ENCODE measurements at regions not wholly inside any gene's neighbourhood (a gene's known extent, or its start where the extent isn't known, plus 50 kb on each side); places are given as distances from the start of the nearest gene placed in this dataset.
"Not testable (repeated sequence)": the region's sequence is repeated elsewhere in the genome, so short reads cannot be mapped to it uniquely, and the experiment has no call there.

DNA sequence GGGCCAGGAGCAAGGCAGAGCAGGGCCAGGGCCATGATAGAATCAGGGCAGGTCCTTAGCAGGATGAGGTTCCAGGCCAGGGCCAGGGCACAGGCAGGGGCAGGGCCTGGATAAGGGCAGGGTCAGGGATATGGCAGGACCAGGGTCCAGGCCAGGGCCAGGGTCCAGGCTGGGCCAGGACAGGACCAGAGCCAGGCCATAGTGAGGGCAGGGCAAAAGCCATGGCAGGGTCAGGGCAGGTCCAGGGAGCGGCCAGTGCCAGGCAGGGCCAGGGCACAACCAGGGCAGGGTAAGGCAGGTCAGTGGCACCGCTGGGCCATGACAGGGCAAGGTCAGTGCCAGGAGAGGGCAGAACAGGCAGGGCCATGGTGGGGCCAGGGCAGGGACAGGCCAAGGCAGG is 152.2 kb downstream of the LIPI start:
- no peak for DNase-seq

DNA sequence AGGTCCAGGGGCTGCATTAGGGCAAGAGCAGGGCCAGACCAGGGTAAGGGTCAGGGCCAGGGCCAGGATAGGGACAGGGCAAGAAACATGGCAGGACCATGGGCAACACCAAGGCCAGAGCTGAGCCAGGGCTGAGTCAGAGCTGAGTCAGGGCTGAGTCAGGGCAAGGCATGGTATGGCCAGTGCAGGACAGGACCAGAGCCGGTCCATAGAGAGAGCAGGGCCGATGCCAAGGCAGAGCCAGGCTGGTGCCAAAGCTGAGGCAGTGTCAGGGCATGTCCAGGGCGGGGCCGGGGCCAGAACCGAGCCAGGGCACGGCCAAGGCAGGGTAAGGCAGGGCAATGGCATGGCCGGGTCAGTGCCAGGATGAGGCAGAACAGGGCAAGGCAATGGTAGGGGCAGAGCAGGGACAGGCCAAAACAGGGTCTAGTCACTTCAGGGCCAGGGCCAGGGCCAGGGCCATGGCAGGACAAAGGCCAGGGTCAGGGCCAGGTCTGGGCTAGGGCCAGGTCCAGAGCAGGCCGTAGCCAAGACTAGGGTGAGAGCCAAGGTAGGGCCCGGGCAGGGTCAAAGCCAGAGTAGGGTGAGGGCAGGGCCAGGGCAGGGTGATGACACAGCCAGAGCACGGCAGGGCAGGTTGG is 152.8 kb downstream of the LIPI start:
- DNase-seq = not testable (repeated sequence)

DNA sequence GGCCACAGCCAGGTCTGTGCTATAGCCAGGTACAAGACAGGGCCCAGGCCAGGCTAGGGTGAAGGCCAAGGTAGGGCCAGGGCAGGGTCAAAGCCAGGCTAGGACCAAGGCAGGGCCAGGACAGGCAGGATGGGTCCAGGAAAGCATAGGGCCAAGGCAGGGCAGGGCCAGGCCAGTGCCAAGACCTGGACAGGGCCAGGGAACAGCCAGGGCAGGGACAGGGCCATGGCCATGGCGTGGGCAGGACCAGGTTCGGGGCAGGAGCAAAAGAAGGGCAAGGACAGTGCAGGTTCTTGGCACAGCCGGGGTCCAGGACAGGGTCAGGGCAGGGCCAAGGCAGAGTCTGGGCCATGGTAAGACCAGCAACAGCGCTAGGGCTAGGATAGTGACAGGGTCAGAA is 153.4 kb downstream of the LIPI start:
- no peak for DNase-seq

DNA sequence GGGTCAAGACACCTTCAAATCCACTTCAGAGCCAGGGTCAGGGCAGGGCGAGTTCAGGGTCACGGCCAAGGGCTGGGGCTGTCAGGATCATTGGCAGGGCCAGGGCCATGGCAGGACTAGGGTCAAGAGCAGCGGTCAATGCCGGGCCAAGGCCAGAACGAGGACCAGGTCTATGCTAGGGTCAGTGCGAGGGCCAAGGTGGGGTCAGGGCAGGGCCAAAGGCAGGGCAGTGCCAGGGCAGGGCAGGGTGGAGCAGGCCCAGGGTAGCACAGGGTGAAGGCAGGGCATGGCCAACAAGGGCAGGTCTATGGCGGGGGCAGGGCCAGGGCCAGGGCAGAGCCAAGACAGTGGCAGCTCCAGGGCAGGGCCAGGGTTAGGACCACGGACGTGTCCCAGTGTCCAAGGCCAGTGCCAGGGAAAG is 154.0 kb downstream of the LIPI start:
- no peak for DNase-seq

DNA sequence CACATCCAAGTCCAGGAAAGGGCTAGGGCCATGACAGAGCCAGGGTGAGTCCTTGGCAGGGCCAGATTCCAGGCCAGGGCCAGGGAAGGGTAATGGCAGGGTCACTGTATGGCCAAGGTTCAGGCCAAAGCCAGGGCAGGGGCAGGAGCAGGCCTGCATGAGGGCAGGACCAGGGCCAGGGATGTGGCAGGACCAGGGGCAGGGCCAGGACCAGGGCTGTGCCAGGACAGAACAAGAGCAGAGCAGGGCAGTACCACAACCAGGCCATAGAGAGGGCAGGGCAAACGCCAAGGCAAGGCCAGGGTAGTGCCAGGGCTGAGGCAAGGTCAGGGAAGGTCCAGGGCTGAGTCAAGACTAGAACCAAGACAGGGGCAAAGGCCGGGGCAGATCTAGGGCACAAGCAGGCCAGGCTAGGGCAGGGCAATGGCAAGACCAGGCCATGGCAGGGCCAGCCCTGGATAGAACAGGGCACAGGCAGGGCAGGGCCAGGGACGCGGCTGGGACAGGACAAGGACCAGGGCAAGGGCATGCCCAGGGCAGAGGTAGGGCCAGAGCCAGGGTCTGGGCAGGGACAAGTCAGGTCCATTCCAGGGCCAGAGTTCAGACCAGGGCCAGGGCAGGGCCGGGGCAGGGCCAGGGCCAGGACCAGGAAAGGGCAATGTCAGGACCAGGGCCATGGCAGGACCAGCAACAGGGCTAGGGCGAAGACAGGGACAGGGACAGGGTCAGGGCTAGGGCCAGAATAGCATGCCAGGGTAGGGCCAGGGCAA is 154.8 kb downstream of the LIPI start:
- DNase-seq = not testable (repeated sequence)

- no peak for DNase-seq
Measured at GRCh38 chr21:14054682-14055081, 156.1 kb downstream of the LIPI start.

GRCh38 chr21:14050121-14050520 is 160.6 kb downstream of the LIPI start:
- no peak for DNase-seq

- DNase-seq = no peak
Measured at GRCh38 chr21:14046401-14046800, 164.4 kb downstream of the LIPI start.

DNA sequence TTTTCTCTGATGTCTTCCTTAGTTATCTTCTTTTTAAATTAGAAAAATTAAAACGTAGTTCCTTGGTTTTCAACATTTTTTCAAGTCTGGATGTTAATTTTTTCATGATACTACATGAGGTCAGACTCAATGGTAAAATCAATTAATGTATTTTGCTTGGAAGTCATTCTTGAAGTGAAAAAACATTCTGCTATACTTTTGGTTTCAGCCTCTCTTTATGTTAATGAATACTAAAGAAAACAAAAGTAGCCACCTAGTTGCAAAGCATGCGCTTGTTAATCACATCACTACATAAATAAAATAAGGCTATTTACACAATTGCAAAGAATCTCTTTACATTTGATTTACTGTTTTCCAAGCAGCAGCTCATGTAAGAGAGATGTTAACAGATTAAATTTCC is 170.4 kb downstream of the LIPI start:
- DNase-seq = no peak

DNA sequence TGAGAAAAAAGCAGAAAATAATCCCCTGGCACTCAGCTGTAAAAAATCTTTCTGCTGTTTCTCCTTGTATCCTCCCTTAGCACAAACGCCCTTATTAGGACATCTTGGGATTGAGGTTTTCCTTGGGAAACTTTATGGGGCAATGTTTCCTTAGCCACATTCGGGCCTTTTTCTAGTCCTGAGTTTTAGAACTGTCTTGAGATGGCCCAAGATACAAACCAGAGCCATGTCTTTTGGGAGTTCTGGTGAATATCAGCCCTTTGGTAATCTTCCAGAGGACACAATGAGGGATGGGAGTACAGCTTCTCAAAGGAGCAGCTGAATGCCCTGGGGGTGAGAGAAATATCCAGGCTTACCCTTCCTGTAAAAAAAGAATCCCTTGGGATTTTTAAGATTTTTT is 182.1 kb downstream of the LIPI start:
- not testable (repeated sequence) for DNase-seq

- DNase-seq = peak; percentile 84
Measured at GRCh38 chr21:14027235-14027869, 183.4 kb downstream of the LIPI start.

GRCh38 chr21:14020108-14020507 is 190.6 kb downstream of the LIPI start:
- DNase-seq = not testable (repeated sequence)

GRCh38 chr21:14015841-14016240 is 194.9 kb downstream of the LIPI start:
- not testable (repeated sequence) for DNase-seq

- DNase-seq = not testable (repeated sequence)
Measured at GRCh38 chr21:14013623-14014498, 196.9 kb downstream of the LIPI start.

GRCh38 chr21:14013056-14013603 is 197.6 kb downstream of the LIPI start:
- DNase-seq = no peak

- DNase-seq = no peak
Measured at GRCh38 chr21:14012409-14012808, 198.3 kb downstream of the LIPI start.

- not testable (repeated sequence) for DNase-seq
Measured at GRCh38 chr21:14011751-14012150, 199.0 kb downstream of the LIPI start.

- DNase-seq = not testable (repeated sequence)
Measured at GRCh38 chr21:14011149-14011548, 199.6 kb downstream of the LIPI start.

DNA sequence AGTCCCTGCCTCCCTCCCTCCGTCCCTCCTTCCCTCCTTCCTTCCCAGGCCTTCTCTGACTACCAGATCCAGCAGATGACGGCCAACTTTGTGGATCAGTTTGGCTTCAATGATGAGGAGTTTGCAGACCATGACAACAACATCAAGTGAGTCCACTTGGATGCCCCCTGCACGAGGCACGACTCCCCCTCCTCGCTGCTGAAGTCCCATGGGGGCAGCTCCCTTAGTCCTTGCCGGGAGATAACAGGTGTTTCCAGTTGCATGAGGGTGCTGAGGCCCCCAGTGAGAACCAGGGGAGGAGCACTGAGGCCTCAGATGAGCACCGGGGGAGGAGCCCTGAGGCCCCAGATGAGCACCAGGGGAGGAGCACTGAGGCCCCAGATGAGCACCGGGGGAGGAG is 200.0 kb downstream of the LIPI start:
- no peak for DNase-seq

DNA sequence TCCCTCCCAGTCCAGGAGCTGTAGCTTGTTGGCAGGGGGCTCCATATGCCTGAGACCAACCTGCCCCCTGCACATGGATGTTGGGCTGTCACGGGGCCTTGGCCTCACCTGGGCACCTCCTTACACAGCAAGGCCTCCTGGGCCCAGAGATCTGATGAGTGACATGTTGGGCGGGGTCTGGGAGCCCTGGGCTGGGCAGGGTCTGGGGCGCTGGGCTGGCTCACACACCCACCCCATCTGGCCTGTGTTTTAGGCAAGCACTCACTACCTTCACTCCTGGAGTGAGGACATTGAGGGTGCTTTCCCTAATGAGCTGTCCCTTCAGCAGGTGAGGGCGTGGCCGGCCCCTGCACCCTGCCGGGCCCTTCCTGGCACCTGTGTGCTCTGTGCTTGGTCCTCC is 200.8 kb downstream of the LIPI start:
- DNase-seq = not testable (repeated sequence)

DNA sequence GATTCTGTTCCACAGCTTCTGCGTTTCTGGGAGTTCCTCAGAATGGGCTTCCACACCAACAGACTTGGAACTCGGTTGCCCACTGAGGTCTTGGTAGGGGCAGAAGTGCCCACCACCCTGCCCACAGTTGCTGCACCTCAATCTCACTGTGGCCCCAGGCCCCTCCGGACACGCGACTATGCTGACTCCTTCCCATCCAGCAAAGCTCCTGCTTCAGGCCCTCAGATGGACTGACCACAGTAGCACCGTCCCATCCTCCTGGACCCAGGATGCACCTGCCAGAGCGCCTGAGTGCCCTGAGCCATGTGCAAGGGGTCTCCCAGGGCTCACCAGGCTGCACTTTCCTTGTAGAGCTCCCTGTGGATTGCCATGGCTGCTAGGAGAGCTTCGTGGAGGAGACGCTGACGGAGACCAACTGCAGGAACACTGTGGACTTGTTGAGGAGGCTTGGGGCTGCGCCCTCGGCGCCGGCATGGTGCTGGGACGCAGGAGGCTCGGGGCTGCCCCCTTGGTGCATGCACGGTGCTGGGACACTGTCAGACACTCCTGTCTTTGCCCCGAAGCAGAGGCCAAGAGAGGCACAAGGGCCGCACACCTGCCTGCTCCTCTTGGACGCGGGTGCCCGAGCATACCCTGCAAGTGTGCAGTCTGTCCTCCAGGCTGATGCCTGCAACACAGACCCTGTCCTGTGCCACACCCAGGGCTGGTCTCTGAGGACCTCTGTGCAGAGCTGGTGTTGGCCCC is 201.3 kb downstream of the LIPI start:
- DNase-seq = not testable (repeated sequence)

GRCh38 chr21:14008436-14008835 is 202.3 kb downstream of the LIPI start:
- DNase-seq = not testable (repeated sequence)

Measured in activated CD4-positive, CD25-positive, alpha-beta regulatory T cell treated with anti-CD3 and anti-CD28 coated beads, Interleukin-2, amount 50 U/mL, for 72 hours (primary cell).